Right atrium auricular region (tissue), 2 donors: ENCODE measurements at regions not wholly inside any gene's neighbourhood (a gene's known extent, or its start where the extent isn't known, plus 50 kb on each side); places are given as distances from the start of the nearest gene placed in this dataset.

ENCODE experiments used
- DNase-seq: peaks from one replicate; pipeline ENCODE4 v3.0.0-alpha.2; 2019; ENCODE audit warnings: low spot score
- H3K27ac ChIP-seq, 2 donors: fragments of 200-600 bp; sonication (generic); 1 replicate in 1 of 2; 2 replicates in 1 of 2; pipeline ENCODE4 v1.5.1; 2016 to 2019
- H3K27me3 ChIP-seq, 2 donors: fragments of 200-600 bp; sonication (generic); one replicate each; pipeline versions ENCODE4 v1.5.1 to v1.6.0; 2017 to 2019
- H3K36me3 ChIP-seq: fragments of 200-600 bp; sonication (generic); one replicate; pipeline ENCODE4 v1.5.1; 2016
- H3K4me1 ChIP-seq, 2 donors: fragments of 200-600 bp; sonication (generic); one replicate each; pipeline versions ENCODE4 v1.5.1 to v1.6.0; 2017 to 2019
- H3K4me3 ChIP-seq, 2 donors: fragments of 200-600 bp; sonication (generic); 1 replicate in 1 of 2; 2 replicates in 1 of 2; pipeline ENCODE4 v1.5.1; 2017 to 2019; ENCODE audit warnings: mild to moderate bottlenecking in 1 of 2, moderate library complexity in 1 of 2
- H3K9me3 ChIP-seq, 2 donors: fragments of 200-600 bp; sonication (generic); one replicate each; pipeline ENCODE4 v1.5.1; 2019
- CTCF ChIP-seq, 2 donors: fragments of 200-600 bp; sonication (generic); IDR thresholded peaks; one replicate each; pipeline ENCODE4 v1.5.1; 2019; ENCODE audit warnings: antibody characterized with exemption in 2 of 2

- H3K4me3 ChIP-seq: no peak overlapping the region
- H3K4me1 ChIP-seq: peaks cover 0 to 35% of the 10 kb centered on the region in 2 donors
- no peak overlapping the region for H3K27ac ChIP-seq
- TF ChIP-seq CTCF (IDR thresholded peaks at IDR 0.05): no peak
- no peaks in the 10 kb centered on the region for H3K36me3 ChIP-seq
- DNase-seq: no peak
- H3K27me3 ChIP-seq: no peaks in the 10 kb centered on the region
- no peaks in the 10 kb centered on the region for H3K9me3 ChIP-seq
These were observed 83.6 kb downstream of the SIK1 start for GRCh38 chr21:43343095-43343991.

GRCh38 chr21:43342301-43342881 is 84.5 kb downstream of the SIK1 start:
- no peak overlapping the region for H3K4me3 ChIP-seq
- H3K36me3 ChIP-seq: no peaks in the 10 kb centered on the region
- no peaks in the 10 kb centered on the region for H3K27me3 ChIP-seq
- peaks cover 0 to 30% of the 10 kb centered on the region in 2 donors for H3K4me1 ChIP-seq
- TF ChIP-seq CTCF (IDR thresholded peaks at IDR 0.05): no peak
- no peak for DNase-seq
- no peak overlapping the region for H3K27ac ChIP-seq
- no peaks in the 10 kb centered on the region for H3K9me3 ChIP-seq

GRCh38 chr21:43341378-43342161 is 85.4 kb downstream of the SIK1 start:
- Histone ChIP-seq H3K27ac (peak overlapping the region in 1 of 2 donors; percentile 45), H3K4me1 (peaks cover 0 to 30% of the 10 kb centered on the region in 2 donors), H3K9me3 (no peaks in the 10 kb centered on the region), H3K4me3 (no peak overlapping the region), H3K36me3 (no peaks in the 10 kb centered on the region), H3K27me3 (no peaks in the 10 kb centered on the region)
- DNase-seq: no peak
- no peak for TF ChIP-seq CTCF (IDR thresholded peaks at IDR 0.05)

GRCh38 chr21:43340491-43341377 is 86.2 kb downstream of the SIK1 start:
- no peak for DNase-seq
- no peaks in the 10 kb centered on the region for H3K9me3 ChIP-seq

More at GRCh38 chr21:43340491-43341377, 86.2 kb downstream of the SIK1 start:
- no peaks in the 10 kb centered on the region for H3K36me3 ChIP-seq
- TF ChIP-seq CTCF (IDR thresholded peaks at IDR 0.05): no peak
- H3K27me3 ChIP-seq: no peaks in the 10 kb centered on the region
- peaks cover 0 to 30% of the 10 kb centered on the region in 2 donors for H3K4me1 ChIP-seq
- no peak overlapping the region for H3K4me3 ChIP-seq
- H3K27ac ChIP-seq: peak overlapping the region in 1 of 2 donors; percentile 45
